Activated CD4-positive, alpha-beta T cell treated with anti-CD3 and anti-CD28 coated beads, Interleukin-2, amount 10 ng/mL, durations not matched to agents 7 days and 5 days (primary cell): ENCODE measurements at regions not wholly inside any gene's neighbourhood (a gene's known extent, or its start where the extent isn't known, plus 50 kb on each side); places are given as distances from the start of the nearest gene placed in this dataset.

ENCODE experiments used
- CTCF ChIA-PET: fragments of 350-600 bp; sonication (Branson Sonifier 250); formaldehyde crosslinking; loops from one replicate; lab custom pipeline; 2021; ENCODE audit warnings: antibody characterized with exemption; lab: Charles Lee
- POLR2A ChIA-PET: fragments of 350-600 bp; sonication (Branson Sonifier 250); formaldehyde crosslinking; loops from one replicate; lab custom pipeline; 2021; ENCODE audit warnings: antibody characterized with exemption; lab: Charles Lee
- DNase-seq: peaks from one replicate; pipeline ENCODE4 v3.0.0-alpha.2; 2020
- H3K27ac Mint-ChIP-seq: one replicate; pipeline ENCODE4 v1.8.0; 2021; ENCODE audit warnings: mild to moderate bottlenecking, moderate library complexity, mixed read lengths
- H3K27me3 Mint-ChIP-seq: one replicate; pipeline ENCODE4 v1.8.0; 2021; ENCODE audit warnings: mixed read lengths
- H3K36me3 Mint-ChIP-seq: one replicate; pipeline ENCODE4 v1.8.0; 2021; ENCODE audit warnings: low read depth, mixed read lengths
- H3K4me1 Mint-ChIP-seq: one replicate; pipeline ENCODE4 v1.8.0; 2021; ENCODE audit warnings: mixed read lengths
- H3K4me3 Mint-ChIP-seq: one replicate; pipeline ENCODE4 v1.8.0; 2021; ENCODE audit warnings: mild to moderate bottlenecking, moderate library complexity, mixed read lengths
- H3K9me3 Mint-ChIP-seq: one replicate; pipeline ENCODE4 v1.8.0; 2021; ENCODE audit warnings: mixed read lengths

- no peaks in the 10 kb centered on the region for H3K9me3 Mint-ChIP-seq
- DNase-seq = no peak
- H3K27me3 Mint-ChIP-seq = no peaks in the 10 kb centered on the region
- no peak overlapping the region for H3K4me3 Mint-ChIP-seq
- ChIA-PET CTCF (no interaction called here), POLR2A (no interaction called here)
- H3K4me1 Mint-ChIP-seq = no peaks in the 10 kb centered on the region
- H3K27ac Mint-ChIP-seq = no peak overlapping the region
- H3K36me3 Mint-ChIP-seq = no peaks in the 10 kb centered on the region
These were observed 219.8 kb upstream of the MANEA start for GRCh38 chr6:95357380-95358020.

GRCh38 chr6:95364016-95364604 lies 213.2 kb upstream of the MANEA start:
- H3K27ac Mint-ChIP-seq = no peak overlapping the region
- H3K27me3 Mint-ChIP-seq = peaks cover 1% of the 10 kb centered on the region
- no peaks in the 10 kb centered on the region for H3K9me3 Mint-ChIP-seq
- no peak overlapping the region for H3K4me3 Mint-ChIP-seq
- ChIA-PET POLR2A (no interaction called here), CTCF (no interaction called here)
- no peaks in the 10 kb centered on the region for H3K36me3 Mint-ChIP-seq
- H3K4me1 Mint-ChIP-seq = no peaks in the 10 kb centered on the region
- no peak for DNase-seq

GRCh38 chr6:95365454-95365853 lies 211.9 kb upstream of the MANEA start:
- Mint-ChIP-seq H3K27me3 (peaks cover 1% of the 10 kb centered on the region), H3K4me1 (no peaks in the 10 kb centered on the region), H3K27ac (no peak overlapping the region), H3K9me3 (no peaks in the 10 kb centered on the region), H3K4me3 (no peak overlapping the region), H3K36me3 (no peaks in the 10 kb centered on the region)
- CTCF ChIA-PET = no interaction called here
- POLR2A ChIA-PET = no interaction called here
- DNase-seq = no peak

- Mint-ChIP-seq H3K27me3 (peaks cover 1% of the 10 kb centered on the region), H3K4me3 (no peak overlapping the region), H3K27ac (no peak overlapping the region), H3K36me3 (no peaks in the 10 kb centered on the region), H3K9me3 (no peaks in the 10 kb centered on the region), H3K4me1 (no peaks in the 10 kb centered on the region)
- POLR2A ChIA-PET = no interaction called here
- DNase-seq = no peak
- CTCF ChIA-PET = no interaction called here
These were observed 210.9 kb upstream of the MANEA start for GRCh38 chr6:95366414-95366813.

GRCh38 chr6:95383878-95384277 lies 193.5 kb upstream of the MANEA start:
- CTCF ChIA-PET = no interaction called here
- Mint-ChIP-seq H3K4me3 (no peak overlapping the region), H3K9me3 (no peaks in the 10 kb centered on the region), H3K36me3 (no peaks in the 10 kb centered on the region), H3K27me3 (no peaks in the 10 kb centered on the region), H3K27ac (no peak overlapping the region), H3K4me1 (no peaks in the 10 kb centered on the region)
- DNase-seq = no peak
- POLR2A ChIA-PET = no interaction called here

- ChIA-PET CTCF (no interaction called here), POLR2A (no interaction called here)
- Mint-ChIP-seq H3K4me1 (no peaks in the 10 kb centered on the region), H3K36me3 (no peaks in the 10 kb centered on the region), H3K9me3 (no peaks in the 10 kb centered on the region), H3K4me3 (no peak overlapping the region), H3K27me3 (no peaks in the 10 kb centered on the region), H3K27ac (no peak overlapping the region)
- no peak for DNase-seq
These were observed 192.3 kb upstream of the MANEA start for GRCh38 chr6:95384988-95385387.

- no peaks in the 10 kb centered on the region for H3K27me3 Mint-ChIP-seq
- ChIA-PET CTCF (no interaction called here), POLR2A (no interaction called here)
- H3K27ac Mint-ChIP-seq = no peak overlapping the region
- H3K9me3 Mint-ChIP-seq = no peaks in the 10 kb centered on the region
- H3K4me1 Mint-ChIP-seq = no peaks in the 10 kb centered on the region
- H3K36me3 Mint-ChIP-seq = no peaks in the 10 kb centered on the region
- DNase-seq = no peak
- H3K4me3 Mint-ChIP-seq = no peak overlapping the region
These were observed 189.5 kb upstream of the MANEA start for GRCh38 chr6:95387845-95388244.

GRCh38 chr6:95404777-95405176 lies 172.6 kb upstream of the MANEA start:
- no peaks in the 10 kb centered on the region for H3K9me3 Mint-ChIP-seq
- CTCF ChIA-PET = no interaction called here
- no peak overlapping the region for H3K4me3 Mint-ChIP-seq
- DNase-seq = no peak
- H3K4me1 Mint-ChIP-seq = no peaks in the 10 kb centered on the region
- H3K27ac Mint-ChIP-seq = no peak overlapping the region
- H3K27me3 Mint-ChIP-seq = no peaks in the 10 kb centered on the region
- no peaks in the 10 kb centered on the region for H3K36me3 Mint-ChIP-seq
- POLR2A ChIA-PET = no interaction called here

- DNase-seq = no peak
- H3K4me1 Mint-ChIP-seq = no peaks in the 10 kb centered on the region
- H3K27ac Mint-ChIP-seq = no peak overlapping the region
- no peaks in the 10 kb centered on the region for H3K36me3 Mint-ChIP-seq
- ChIA-PET POLR2A (no interaction called here), CTCF (no interaction called here)
- no peak overlapping the region for H3K4me3 Mint-ChIP-seq
- H3K9me3 Mint-ChIP-seq = no peaks in the 10 kb centered on the region
- H3K27me3 Mint-ChIP-seq = no peaks in the 10 kb centered on the region
These were observed 169.2 kb upstream of the MANEA start for GRCh38 chr6:95408111-95408510.

- DNase-seq = no peak
- H3K36me3 Mint-ChIP-seq = no peaks in the 10 kb centered on the region
- no peak overlapping the region for H3K4me3 Mint-ChIP-seq
- ChIA-PET POLR2A (no interaction called here), CTCF (no interaction called here)
- H3K27me3 Mint-ChIP-seq = no peaks in the 10 kb centered on the region
- no peaks in the 10 kb centered on the region for H3K9me3 Mint-ChIP-seq
- H3K27ac Mint-ChIP-seq = no peak overlapping the region
- no peaks in the 10 kb centered on the region for H3K4me1 Mint-ChIP-seq
These were observed 167.2 kb upstream of the MANEA start for GRCh38 chr6:95410168-95410567.

GRCh38 chr6:95413789-95414188 lies 163.5 kb upstream of the MANEA start:
- ChIA-PET POLR2A (no interaction called here), CTCF (no interaction called here)
- no peaks in the 10 kb centered on the region for H3K27me3 Mint-ChIP-seq
- no peaks in the 10 kb centered on the region for H3K4me1 Mint-ChIP-seq
- H3K4me3 Mint-ChIP-seq = no peak overlapping the region
- DNase-seq = no peak
- no peak overlapping the region for H3K27ac Mint-ChIP-seq
- H3K36me3 Mint-ChIP-seq = no peaks in the 10 kb centered on the region
- H3K9me3 Mint-ChIP-seq = no peaks in the 10 kb centered on the region

GRCh38 chr6:95417856-95418255 lies 159.5 kb upstream of the MANEA start:
- CTCF ChIA-PET = no interaction called here
- POLR2A ChIA-PET = no interaction called here
- no peak for DNase-seq
- Mint-ChIP-seq H3K9me3 (peaks cover 8% of the 10 kb centered on the region), H3K27ac (no peak overlapping the region), H3K27me3 (no peaks in the 10 kb centered on the region), H3K36me3 (no peaks in the 10 kb centered on the region), H3K4me3 (no peak overlapping the region), H3K4me1 (no peaks in the 10 kb centered on the region)

GRCh38 chr6:95420792-95421191 lies 156.5 kb upstream of the MANEA start:
- CTCF ChIA-PET = no interaction called here
- POLR2A ChIA-PET = no interaction called here
- H3K27me3 Mint-ChIP-seq = no peaks in the 10 kb centered on the region
- H3K4me1 Mint-ChIP-seq = no peaks in the 10 kb centered on the region
- peaks cover 8% of the 10 kb centered on the region for H3K9me3 Mint-ChIP-seq
- no peak overlapping the region for H3K27ac Mint-ChIP-seq
- no peak for DNase-seq
- H3K36me3 Mint-ChIP-seq = no peaks in the 10 kb centered on the region
- no peak overlapping the region for H3K4me3 Mint-ChIP-seq

GRCh38 chr6:95423331-95423730 lies 154.0 kb upstream of the MANEA start:
- H3K27ac Mint-ChIP-seq = no peak overlapping the region
- H3K36me3 Mint-ChIP-seq = no peaks in the 10 kb centered on the region
- H3K9me3 Mint-ChIP-seq = peaks cover 8% of the 10 kb centered on the region
- H3K4me1 Mint-ChIP-seq = no peaks in the 10 kb centered on the region
- ChIA-PET POLR2A (no interaction called here), CTCF (interaction anchor here (0.6 kb wide), 1 partner anchor 1270 kb away, joined by 3 read pairs; no protein-coding TSS in a partner anchor)
- DNase-seq = no peak
- no peak overlapping the region for H3K4me3 Mint-ChIP-seq
- no peaks in the 10 kb centered on the region for H3K27me3 Mint-ChIP-seq
